GM12878 (cell line): ENCODE measurements at regions not wholly inside any gene's neighbourhood (a gene's known extent, or its start where the extent isn't known, plus 50 kb on each side); places are given as distances from the start of the nearest gene placed in this dataset.

ENCODE experiments used
- ATAC-seq: fragments of 200-7000 bp; cut with Tn5 transposase; 3 replicates; pipeline ENCODE4 v1.9.1; 2020; ENCODE audit warnings: mild to moderate bottlenecking, moderate library complexity
- BruUV-seq: library from RNA; stranded (reverse); fragments of 400-500 nt; replicated peaks from 2 replicates; lab custom pipeline; 2021; lab: Mats Ljungman, UMichigan
- CTCF ChIA-PET: fragments of 300-600 bp; sonication (Branson Sonifier 250); formaldehyde crosslinking; extraction: SDS; loops from one replicate; lab custom pipeline; 2021; ENCODE audit warnings: inconsistent platforms; lab: Yijun Ruan, JAX
- POLR2A ChIA-PET: fragments of 350-600 bp; formaldehyde crosslinking; extraction: SDS; loops from one replicate; lab custom pipeline; 2021; ENCODE audit warnings: inconsistent platforms; lab: Charles Lee
- RAD21 ChIA-PET: fragments of 300-600 bp; sonication (Branson Sonifier 250); formaldehyde crosslinking; loops from one replicate; lab custom pipeline; 2023; ENCODE audit warnings: antibody characterized with exemption; ENCODE audit not compliant: unreplicated experiment; lab: Charles Lee
- SMC1A ChIA-PET: fragments of 300-600 bp; sonication (Branson Sonifier 250); formaldehyde crosslinking; loops from one replicate; lab custom pipeline; 2023; ENCODE audit not compliant: unreplicated experiment, uncharacterized antibody; lab: Charles Lee
- DNase-seq: peaks from one replicate; pipeline ENCODE4 v3.0.0-alpha.2; 2011; ENCODE audit warnings: low read depth, low spot score
- FAIRE-seq: peaks from 3 replicates; lab custom pipeline; 2011; peaks lifted over from hg19 to GRCh38; lab: Jason Lieb, UNC
- H2AFZ ChIP-seq: 2 replicates; pipeline ENCODE4 v1.6.0; 2011; ENCODE audit warnings: low read depth, low read length, control low read depth; ENCODE audit not compliant: control insufficient read depth
- H3K27ac ChIP-seq: 2 replicates; pipeline ENCODE4 v1.5.1; 2011; ENCODE audit warnings: control low read depth; ENCODE audit not compliant: control insufficient read depth, insufficient read depth
- H3K27me3 ChIP-seq, 2 experiments: replicated peaks in 1 of 2; 2 replicates each; pipeline versions ENCODE4 v1.6.0 to v1.6.1; 2011; ENCODE audit warnings: low read length in 1 of 2; ENCODE audit not compliant: control insufficient read depth in 2 of 2, insufficient read depth in 2 of 2
- H3K36me3 ChIP-seq, 2 experiments: 2 replicates each; pipeline ENCODE4 v1.5.1; 2011; ENCODE audit warnings: low read length in 1 of 2; ENCODE audit not compliant: control insufficient read depth in 2 of 2, insufficient read depth in 2 of 2
- H3K4me1 ChIP-seq: 2 replicates; pipeline ENCODE4 v1.6.1; 2011; ENCODE audit warnings: mild to moderate bottlenecking, low read length, moderate library complexity, mixed read lengths; ENCODE audit not compliant: control insufficient read depth, insufficient read depth
- H3K4me2 ChIP-seq: 2 replicates; pipeline ENCODE4 v1.6.0; 2011; ENCODE audit warnings: control low read depth; ENCODE audit not compliant: control insufficient read depth, insufficient read depth
- H3K4me3 ChIP-seq: fragments of 200-600 bp; sonication (generic); 2 replicates; pipeline ENCODE4 v1.5.1; 2016
- H3K79me2 ChIP-seq: 2 replicates; pipeline ENCODE4 v1.6.0; 2011; ENCODE audit warnings: low read length; ENCODE audit not compliant: control insufficient read depth, insufficient read depth
- H3K9ac ChIP-seq: 2 replicates; pipeline ENCODE4 v1.8.0; 2011; ENCODE audit warnings: low read length, control low read depth, mixed read lengths; ENCODE audit not compliant: control insufficient read depth, insufficient read depth
- H3K9me3 ChIP-seq: replicated peaks from 3 replicates; pipeline ENCODE4 v1.5.1; 2011; ENCODE audit warnings: mild to moderate bottlenecking, low read length; ENCODE audit not compliant: control insufficient read depth, insufficient read depth
- H4K20me1 ChIP-seq: 2 replicates; pipeline ENCODE4 v1.6.0; 2011; ENCODE audit not compliant: control insufficient read depth, insufficient read depth
- CHD1 ChIP-seq: IDR thresholded peaks from 2 replicates; pipeline ENCODE4 v1.6.1; 2012; ENCODE audit warnings: low read depth, low read length, improper control_type of control experiment
- ELK1 ChIP-seq: IDR thresholded peaks from 2 replicates; pipeline ENCODE4 v1.6.1; 2012; ENCODE audit warnings: low read depth, low read length, improper control_type of control experiment
- IRF3 ChIP-seq: fragments of 450-650 bp; IDR thresholded peaks from 2 replicates; pipeline ENCODE4 v1.6.1; 2014; ENCODE audit warnings: mild to moderate bottlenecking
- JUNB ChIP-seq: IDR thresholded peaks from 2 replicates; pipeline ENCODE4 v1.6.1; 2016; ENCODE audit warnings: antibody characterized with exemption, mild to moderate bottlenecking
- MYC ChIP-seq: IDR thresholded peaks from 2 replicates; pipeline ENCODE4 v1.6.1; 2011; ENCODE audit warnings: mild to moderate bottlenecking, low read length, moderate library complexity, inconsistent platforms; ENCODE audit not compliant: insufficient read depth, insufficient replicate concordance, insufficient read length, severe bottlenecking
- NFXL1 ChIP-seq: fragments of 450-650 bp; IDR thresholded peaks from 2 replicates; pipeline ENCODE4 v1.6.1; 2017; ENCODE audit warnings: antibody characterized with exemption, mild to moderate bottlenecking, borderline replicate concordance
- RAD51 ChIP-seq: fragments of 450-650 bp; IDR thresholded peaks from 2 replicates; pipeline ENCODE4 v1.6.1; 2016; ENCODE audit warnings: moderate library complexity, mild to moderate bottlenecking, inconsistent platforms
- ZBTB40 ChIP-seq: fragments of 450-650 bp; IDR thresholded peaks from 2 replicates; pipeline ENCODE4 v1.6.1; 2016; ENCODE audit warnings: mild to moderate bottlenecking, moderate library complexity, borderline replicate concordance
- WGBS: methylation state at CpG from one replicate; pipeline ENCODE4 v1.1.6; 2016; ENCODE audit warnings: low lambda C conversion rate; ENCODE audit not compliant: insufficient replicate concordance, insufficient coverage; ENCODE audit errors: missing lambda C conversion rate; 5-methylcytosine and 5-hydroxymethylcytosine counted together
- in situ Hi-C: fragments of 300-500 bp; cut with MboI; formaldehyde crosslinking; loops from 9 replicates; pipeline ENCODE4 v1.14.3; 2018; ENCODE audit warnings: mixed read lengths
- intact Hi-C: fragments of 100-400 bp; cut with micrococcal nuclease; formaldehyde crosslinking; loops from one replicate; pipeline ENCODE4 v1.14.2; 2022; ENCODE audit not compliant: unreplicated experiment

GRCh38 chr3:181790561-181790960, 78.8 kb downstream of the SOX2 start:
- no peaks in the 10 kb centered on the region for H3K4me1 ChIP-seq
- H3K36me3 ChIP-seq, result no peaks in the 10 kb centered on the region
- no peak for TF ChIP-seq JUNB
- no peak for TF ChIP-seq MYC
- no peak for TF ChIP-seq RAD51
- no peak for TF ChIP-seq ELK1
- TF ChIP-seq NFXL1, result no peak
- no peak for TF ChIP-seq ZBTB40
- no peak for TF ChIP-seq CHD1
- TF ChIP-seq IRF3, result no peak
- TF ChIP-seq, all 136 proteins: peak for 0
- Histone ChIP-seq H3K4me3 (no peak overlapping the region), H3K9me3 (no peaks in the 10 kb centered on the region), H3K79me2 (no peaks in the 10 kb centered on the region), H3K9ac (no peak overlapping the region), H3K4me2 (no peak overlapping the region), H3K27me3 (no peaks in the 10 kb centered on the region), H4K20me1 (no peaks in the 10 kb centered on the region), H3K27ac (no peak overlapping the region), H2AFZ (no peak overlapping the region)
- SMC1A ChIA-PET, result interaction anchor here (0.6 kb wide), 1 partner anchor 75 kb away, joined by 3 read pairs; no protein-coding TSS in a partner anchor
- no TSS peak for BruUV-seq
- CTCF ChIA-PET, result no interaction called here
- POLR2A ChIA-PET, result no interaction called here
- no peak for DNase-seq
- in situ Hi-C loops (no loop called here), intact Hi-C loops (no loop called here)
- WGBS, result 20% methylated on average over 6 of the region's 7 CpGs
- no peak for ATAC-seq
- FAIRE-seq, result no peak
- RAD21 ChIA-PET, result no interaction called here
